Osteoblast (primary cell): ENCODE measurements at regions not wholly inside any gene's neighbourhood (a gene's known extent, or its start where the extent isn't known, plus 50 kb on each side); places are given as distances from the start of the nearest gene placed in this dataset.

ENCODE experiments used
- DNase-seq: peaks from one replicate; pipeline ENCODE4 v3.0.0; 2011; ENCODE audit warnings: low spot score, mixed read lengths; ENCODE audit not compliant: insufficient read length; ENCODE audit errors: missing footprints
- H2AFZ ChIP-seq: 2 replicates; pipeline ENCODE4 v1.6.0; 2011; ENCODE audit warnings: mild to moderate bottlenecking, low read length
- H3K27ac ChIP-seq: 2 replicates; pipeline ENCODE4 v1.5.1; 2011; ENCODE audit warnings: mild to moderate bottlenecking, low read depth, low read length, moderate library complexity
- H3K27me3 ChIP-seq: 2 replicates; pipeline ENCODE4 v1.6.0; 2012; ENCODE audit warnings: mild to moderate bottlenecking, control low read depth, inconsistent platforms, low read length, moderate library complexity; ENCODE audit not compliant: insufficient read depth
- H3K36me3 ChIP-seq: 2 replicates; pipeline ENCODE4 v1.5.1; 2011; ENCODE audit warnings: mild to moderate bottlenecking, low read length, control low read depth, moderate library complexity; ENCODE audit not compliant: insufficient read depth
- H3K4me1 ChIP-seq: 2 replicates; pipeline ENCODE4 v1.5.1; 2011; ENCODE audit warnings: mild to moderate bottlenecking, low read length, control low read depth, moderate library complexity; ENCODE audit not compliant: insufficient read depth
- H3K4me2 ChIP-seq: 2 replicates; pipeline ENCODE4 v1.6.0; 2011; ENCODE audit warnings: mild to moderate bottlenecking, low read length; ENCODE audit not compliant: insufficient read depth
- H3K4me3 ChIP-seq: fragments of 200-600 bp; sonication (generic); 3 replicates; pipeline ENCODE4 v1.5.1; 2012; ENCODE audit warnings: mild to moderate bottlenecking, low read length, inconsistent platforms; ENCODE audit not compliant: insufficient read depth
- H3K79me2 ChIP-seq: 2 replicates; pipeline ENCODE4 v1.6.0; 2012; ENCODE audit warnings: mild to moderate bottlenecking, low read length, control low read depth, inconsistent platforms; ENCODE audit not compliant: insufficient read depth
- H3K9me3 ChIP-seq: 2 replicates; pipeline ENCODE4 v1.5.1; 2011; ENCODE audit warnings: low read depth, low read length, control low read depth
- H4K20me1 ChIP-seq: 2 replicates; pipeline ENCODE4 v1.6.0; 2012; ENCODE audit warnings: mild to moderate bottlenecking, low read length, control low read depth; ENCODE audit not compliant: insufficient read depth
- TF ChIP-seq, protein P1 (sequence below): IDR thresholded peaks from 2 replicates; pipeline ENCODE4 v1.5.1; 2011; ENCODE audit warnings: mild to moderate bottlenecking, low read depth, low read length, moderate library complexity; ENCODE audit errors: extremely low read depth

DNA sequence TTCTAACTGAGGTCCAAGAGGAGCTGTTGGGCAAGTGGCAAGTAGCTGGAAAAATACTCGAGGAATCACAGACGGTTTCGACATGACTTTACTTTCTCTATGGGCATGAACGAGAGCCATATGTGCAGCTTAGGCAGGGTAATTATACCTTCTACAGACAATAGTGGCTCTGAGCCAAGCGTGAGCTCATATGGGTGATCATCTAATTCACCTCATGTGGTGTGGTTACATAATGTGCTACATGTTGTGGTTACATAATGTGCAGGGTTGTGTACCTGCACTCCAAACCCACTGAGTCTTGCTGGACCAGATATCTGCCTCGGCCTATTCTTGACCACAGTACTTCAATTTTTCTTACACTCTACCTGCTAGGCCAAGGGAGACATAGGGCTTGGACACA lies 771.7 kb upstream of the EYS start:
- Histone ChIP-seq H3K27me3 (no peaks in the 10 kb centered on the region), H3K27ac (no peak overlapping the region), H3K4me2 (no peak overlapping the region), H3K36me3 (no peaks in the 10 kb centered on the region), H3K4me3 (no peak overlapping the region), H3K9me3 (peaks cover 5% of the 10 kb centered on the region), H3K79me2 (no peaks in the 10 kb centered on the region), H4K20me1 (no peaks in the 10 kb centered on the region), H3K4me1 (no peaks in the 10 kb centered on the region), H2AFZ (no peak overlapping the region)
- DNase-seq: no peak
- TF ChIP-seq, protein P1, sequence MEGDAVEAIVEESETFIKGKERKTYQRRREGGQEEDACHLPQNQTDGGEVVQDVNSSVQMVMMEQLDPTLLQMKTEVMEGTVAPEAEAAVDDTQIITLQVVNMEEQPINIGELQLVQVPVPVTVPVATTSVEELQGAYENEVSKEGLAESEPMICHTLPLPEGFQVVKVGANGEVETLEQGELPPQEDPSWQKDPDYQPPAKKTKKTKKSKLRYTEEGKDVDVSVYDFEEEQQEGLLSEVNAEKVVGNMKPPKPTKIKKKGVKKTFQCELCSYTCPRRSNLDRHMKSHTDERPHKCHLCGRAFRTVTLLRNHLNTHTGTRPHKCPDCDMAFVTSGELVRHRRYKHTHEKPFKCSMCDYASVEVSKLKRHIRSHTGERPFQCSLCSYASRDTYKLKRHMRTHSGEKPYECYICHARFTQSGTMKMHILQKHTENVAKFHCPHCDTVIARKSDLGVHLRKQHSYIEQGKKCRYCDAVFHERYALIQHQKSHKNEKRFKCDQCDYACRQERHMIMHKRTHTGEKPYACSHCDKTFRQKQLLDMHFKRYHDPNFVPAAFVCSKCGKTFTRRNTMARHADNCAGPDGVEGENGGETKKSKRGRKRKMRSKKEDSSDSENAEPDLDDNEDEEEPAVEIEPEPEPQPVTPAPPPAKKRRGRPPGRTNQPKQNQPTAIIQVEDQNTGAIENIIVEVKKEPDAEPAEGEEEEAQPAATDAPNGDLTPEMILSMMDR: no peak

DNA sequence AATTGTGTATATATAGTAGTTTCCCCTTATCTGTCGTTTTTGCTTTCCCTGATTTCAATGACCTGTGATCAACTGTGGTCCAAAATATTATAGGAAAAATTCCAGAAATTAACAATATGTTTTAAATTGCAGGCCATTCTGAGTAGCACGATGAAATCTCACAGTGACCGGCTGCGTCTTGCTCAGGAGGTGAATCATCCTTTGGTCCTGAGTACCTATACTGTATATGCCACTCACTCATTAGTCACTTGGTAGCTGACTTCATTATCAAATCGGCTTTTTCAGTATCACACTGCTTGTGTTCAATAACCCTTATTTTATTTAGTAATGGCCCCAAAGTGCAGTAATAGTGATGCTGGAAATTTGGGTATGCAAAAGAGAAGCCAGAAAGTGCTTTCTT lies 728.3 kb upstream of the EYS start:
- H2AFZ ChIP-seq: no peak overlapping the region
- no peak for DNase-seq
- H3K27me3 ChIP-seq: no peaks in the 10 kb centered on the region
- no peaks in the 10 kb centered on the region for H4K20me1 ChIP-seq
- TF ChIP-seq, protein P1: no peak
- no peaks in the 10 kb centered on the region for H3K4me1 ChIP-seq
- H3K79me2 ChIP-seq: no peaks in the 10 kb centered on the region
- H3K9me3 ChIP-seq: no peaks in the 10 kb centered on the region
- no peak overlapping the region for H3K27ac ChIP-seq
- no peak overlapping the region for H3K4me2 ChIP-seq
- H3K4me3 ChIP-seq: no peak overlapping the region
- H3K36me3 ChIP-seq: no peaks in the 10 kb centered on the region

DNA sequence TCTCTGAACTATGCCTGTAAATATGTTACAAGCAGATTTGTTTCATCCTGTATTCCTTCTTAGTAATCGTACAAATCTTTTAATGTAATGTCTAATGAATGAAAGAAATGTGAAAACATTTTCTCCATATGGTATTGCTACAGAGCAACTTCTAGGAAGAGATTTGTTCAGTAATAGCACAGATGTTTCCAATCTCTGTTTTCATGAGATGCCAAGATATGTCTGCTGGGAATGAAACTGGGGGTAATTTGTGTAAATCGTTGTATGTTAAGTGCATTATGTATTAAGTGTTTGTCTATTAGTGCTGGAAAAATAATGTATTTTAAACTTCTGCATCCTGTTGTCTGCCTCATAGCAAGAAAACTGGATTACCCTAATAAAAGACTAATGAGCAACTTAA lies 722.2 kb upstream of the EYS start:
- no peak for DNase-seq
- Histone ChIP-seq H3K4me3 (no peak overlapping the region), H4K20me1 (no peaks in the 10 kb centered on the region), H3K79me2 (no peaks in the 10 kb centered on the region), H3K27me3 (no peaks in the 10 kb centered on the region), H3K4me2 (no peak overlapping the region), H3K4me1 (no peaks in the 10 kb centered on the region), H2AFZ (no peak overlapping the region), H3K9me3 (peaks cover 2% of the 10 kb centered on the region), H3K27ac (no peak overlapping the region), H3K36me3 (no peaks in the 10 kb centered on the region)
- TF ChIP-seq, protein P1: no peak

DNA sequence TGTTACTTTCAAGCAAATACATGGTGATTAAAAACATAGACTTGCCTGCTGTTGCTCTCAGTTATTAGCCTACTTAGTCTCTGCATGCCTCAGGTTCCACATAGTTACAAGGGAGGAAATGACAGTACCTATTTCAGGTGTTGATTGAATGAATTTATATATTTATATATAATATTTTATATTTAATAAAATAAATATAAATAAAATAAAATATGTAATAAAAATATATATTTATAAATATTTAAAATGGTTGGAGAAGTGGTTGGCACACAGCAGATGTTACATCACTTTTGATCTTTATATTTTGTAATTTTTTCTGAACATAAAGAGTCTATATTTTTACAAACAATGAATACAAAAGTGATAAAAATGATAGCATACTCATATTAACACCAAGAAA lies 716.0 kb upstream of the EYS start:
- TF ChIP-seq, protein P1: no peak
- Histone ChIP-seq H3K36me3 (no peaks in the 10 kb centered on the region), H3K27ac (no peak overlapping the region), H3K27me3 (no peaks in the 10 kb centered on the region), H2AFZ (no peak overlapping the region), H3K9me3 (peaks cover 2% of the 10 kb centered on the region), H3K4me1 (no peaks in the 10 kb centered on the region), H3K79me2 (no peaks in the 10 kb centered on the region), H3K4me3 (no peak overlapping the region), H4K20me1 (no peaks in the 10 kb centered on the region), H3K4me2 (no peak overlapping the region)
- DNase-seq: no peak
